CD8-positive, alpha-beta memory T cell (primary cell): ENCODE measurements at regions not wholly inside any gene's neighbourhood (a gene's known extent, or its start where the extent isn't known, plus 50 kb on each side); places are given as distances from the start of the nearest gene placed in this dataset.

Source experiments
- CTCF ChIA-PET: fragments of 350-600 bp; sonication (Branson Sonifier 250); formaldehyde crosslinking; loops from one replicate; lab custom pipeline; 2021; ENCODE audit warnings: antibody characterized with exemption; lab: Charles Lee
- POLR2A ChIA-PET: fragments of 350-600 bp; sonication (Branson Sonifier 250); formaldehyde crosslinking; loops from one replicate; lab custom pipeline; 2021; ENCODE audit warnings: antibody characterized with exemption; lab: Charles Lee
- DNase-seq, 5 donors: peaks; one replicate each; pipeline versions ENCODE4 v3.0.0 to v3.0.0-alpha.2; 2020 to 2022; ENCODE audit warnings: mixed read lengths in 1 of 5
- H3K27ac ChIP-seq: one replicate; pipeline ENCODE4 v1.7.0; 2013; ENCODE audit warnings: low read depth, mild to moderate bottlenecking, low read length, moderate library complexity
- H3K27me3 ChIP-seq: 2 replicates; pipeline ENCODE4 v1.7.0; 2013; ENCODE audit warnings: low read length, mild to moderate bottlenecking; ENCODE audit not compliant: insufficient read depth, poor library complexity, severe bottlenecking
- H3K36me3 ChIP-seq: 2 replicates; pipeline ENCODE4 v1.7.0; 2013; ENCODE audit warnings: mild to moderate bottlenecking, low read length, moderate library complexity; ENCODE audit not compliant: insufficient read depth
- H3K4me1 ChIP-seq: 2 replicates; pipeline ENCODE4 v1.7.0; 2013; ENCODE audit warnings: mild to moderate bottlenecking, low read length, moderate library complexity; ENCODE audit not compliant: insufficient read depth
- H3K4me3 ChIP-seq: 2 replicates; pipeline ENCODE4 v1.7.0; 2013; ENCODE audit warnings: mild to moderate bottlenecking, low read length
- H3K9me3 ChIP-seq: 2 replicates; pipeline ENCODE4 v1.7.0; 2013; ENCODE audit warnings: mild to moderate bottlenecking, low read length
- H3K27ac Mint-ChIP-seq, 8 donors: one replicate each; pipeline ENCODE4 v1.8.0; 2020 to 2021; ENCODE audit warnings: mixed read lengths in 8 of 8, mild to moderate bottlenecking in 6 of 8, inconsistent platforms in 3 of 8, moderate library complexity in 3 of 8
- H3K27me3 Mint-ChIP-seq, 2 donors: one replicate each; pipeline ENCODE4 v1.8.0; 2020 to 2021; ENCODE audit warnings: mixed read lengths in 2 of 2, mild to moderate bottlenecking in 1 of 2, moderate library complexity in 1 of 2
- H3K36me3 Mint-ChIP-seq, 3 donors: one replicate each; pipeline ENCODE4 v1.8.0; 2020 to 2021; ENCODE audit warnings: mixed read lengths in 3 of 3, inconsistent platforms in 1 of 3, mild to moderate bottlenecking in 1 of 3
- H3K4me1 Mint-ChIP-seq, 3 donors: one replicate each; pipeline ENCODE4 v1.8.0; 2020 to 2021; ENCODE audit warnings: mixed read lengths in 3 of 3, inconsistent platforms in 1 of 3, mild to moderate bottlenecking in 1 of 3
- H3K4me3 Mint-ChIP-seq, 7 donors: one replicate each; pipeline ENCODE4 v1.8.0; 2020 to 2021; ENCODE audit warnings: mixed read lengths in 7 of 7, mild to moderate bottlenecking in 6 of 7, moderate library complexity in 4 of 7, inconsistent platforms in 2 of 7
- H3K9me3 Mint-ChIP-seq, 5 donors: one replicate each; pipeline ENCODE4 v1.8.0; 2020 to 2022; ENCODE audit warnings: mixed read lengths in 5 of 5, mild to moderate bottlenecking in 3 of 5, moderate library complexity in 2 of 5, inconsistent platforms in 1 of 5

DNA sequence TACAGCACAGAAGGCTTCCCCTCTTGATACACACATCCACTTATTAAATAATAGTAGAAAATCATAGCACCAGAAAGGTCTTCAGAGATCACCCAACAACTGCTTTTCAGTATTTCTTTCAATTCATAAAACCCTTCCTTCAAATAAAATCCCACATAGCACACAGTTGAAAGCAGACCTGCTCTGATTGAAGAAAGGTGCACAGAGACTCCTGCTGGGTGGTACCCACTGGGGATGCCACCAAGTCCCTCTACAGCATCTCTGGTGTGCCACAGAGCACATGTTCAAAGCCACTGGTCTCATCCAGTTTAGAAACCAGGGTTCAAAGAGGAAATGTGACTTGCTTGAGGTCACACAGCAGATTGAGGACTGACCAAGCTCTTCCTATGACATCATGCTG, 427.5 kb downstream of the BCL11B start:
- Histone ChIP-seq H3K27me3 (no peaks in the 10 kb centered on the region), H3K4me1 (no peaks in the 10 kb centered on the region), H3K27ac (no peak overlapping the region), H3K4me3 (no peak overlapping the region), H3K9me3 (no peaks in the 10 kb centered on the region), H3K36me3 (no peaks in the 10 kb centered on the region)
- H3K4me1 Mint-ChIP-seq = peaks cover 5 to 11% (median 10%) of the 10 kb centered on the region in 3 donors
- ChIA-PET POLR2A (no interaction called here), CTCF (no interaction called here)
- H3K9me3 Mint-ChIP-seq = no peaks in the 10 kb centered on the region
- peak overlapping the region in 2 of 8 donors; percentile 48 to 61 for H3K27ac Mint-ChIP-seq
- H3K27me3 Mint-ChIP-seq = peaks cover 4 to 7% of the 10 kb centered on the region in 2 donors
- no peak for DNase-seq
- H3K4me3 Mint-ChIP-seq = no peak overlapping the region
- no peaks in the 10 kb centered on the region for H3K36me3 Mint-ChIP-seq

- CTCF ChIA-PET = no interaction called here
- Histone ChIP-seq H3K36me3 (no peaks in the 10 kb centered on the region), H3K9me3 (no peaks in the 10 kb centered on the region), H3K4me1 (no peaks in the 10 kb centered on the region), H3K27ac (no peak overlapping the region), H3K27me3 (no peaks in the 10 kb centered on the region), H3K4me3 (no peak overlapping the region)
- no peak overlapping the region for H3K27ac Mint-ChIP-seq
- no peaks in the 10 kb centered on the region for H3K9me3 Mint-ChIP-seq
- DNase-seq = no peak
- H3K36me3 Mint-ChIP-seq = no peaks in the 10 kb centered on the region
- peaks cover 5 to 11% (median 10%) of the 10 kb centered on the region in 3 donors for H3K4me1 Mint-ChIP-seq
- H3K4me3 Mint-ChIP-seq = no peak overlapping the region
- POLR2A ChIA-PET = interaction anchor here (0.7 kb wide), 1 partner anchor 171 kb away, joined by 5 read pairs; no protein-coding TSS in a partner anchor
- peaks cover 3 to 4% of the 10 kb centered on the region in 2 donors for H3K27me3 Mint-ChIP-seq
These were observed 424.2 kb downstream of the BCL11B start for GRCh38 chr14:98847521-98848468.

- no peak overlapping the region for H3K4me3 ChIP-seq
- DNase-seq = no peak
- Mint-ChIP-seq H3K9me3 (no peaks in the 10 kb centered on the region), H3K27ac (no peak overlapping the region), H3K36me3 (no peaks in the 10 kb centered on the region), H3K4me1 (no peaks in the 10 kb centered on the region), H3K4me3 (no peak overlapping the region), H3K27me3 (peaks cover 6 to 10% of the 10 kb centered on the region in 2 donors)
- POLR2A ChIA-PET = no interaction called here
- H3K27me3 ChIP-seq = no peaks in the 10 kb centered on the region
- CTCF ChIA-PET = no interaction called here
- H3K4me1 ChIP-seq = no peaks in the 10 kb centered on the region
- H3K27ac ChIP-seq = no peak overlapping the region
- H3K36me3 ChIP-seq = no peaks in the 10 kb centered on the region
- no peaks in the 10 kb centered on the region for H3K9me3 ChIP-seq
These were observed 418.8 kb downstream of the BCL11B start for GRCh38 chr14:98853063-98853729.

DNA sequence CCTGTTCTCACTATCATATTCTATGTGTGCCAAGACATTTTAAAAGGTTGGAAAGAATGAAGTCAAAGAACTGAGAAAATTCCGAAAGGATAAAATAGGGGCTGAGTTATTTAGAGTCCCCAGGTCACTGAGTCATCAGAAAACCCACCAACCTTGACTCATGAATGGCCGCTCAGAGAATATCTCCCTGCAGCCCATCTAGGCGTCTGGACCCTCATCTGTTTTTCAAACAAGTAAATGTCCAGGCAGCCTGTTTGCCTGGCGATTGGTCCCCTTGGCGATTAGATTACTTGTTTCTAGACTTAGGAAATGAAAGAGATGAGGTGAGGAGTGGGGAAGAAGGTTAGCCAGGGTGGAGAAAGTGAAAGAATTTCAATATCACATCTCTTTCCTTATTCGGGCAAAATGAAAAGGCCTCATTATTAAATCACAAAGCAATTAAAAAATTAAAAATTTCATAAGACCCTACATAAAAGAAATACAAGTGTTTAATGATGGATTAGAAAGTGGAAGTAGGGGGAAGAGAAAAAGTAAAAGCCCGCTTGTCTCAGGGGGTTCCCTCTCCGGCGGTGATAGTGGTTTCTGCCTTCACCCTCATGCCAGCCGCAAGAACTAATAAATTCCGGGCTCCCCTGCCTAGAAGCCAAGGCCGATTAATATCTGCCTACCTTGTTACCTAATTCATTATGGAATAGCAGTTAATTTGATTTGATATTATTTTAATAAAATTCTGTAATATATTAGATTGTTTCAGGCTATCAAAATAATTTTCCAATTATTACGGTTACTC, 415.9 kb downstream of the BCL11B start:
- H3K27me3 Mint-ChIP-seq = peaks cover 10 to 15% of the 10 kb centered on the region in 2 donors
- no peaks in the 10 kb centered on the region for H3K36me3 ChIP-seq
- no peaks in the 10 kb centered on the region for H3K9me3 ChIP-seq
- H3K27ac ChIP-seq = no peak overlapping the region
- no peak overlapping the region for H3K4me3 Mint-ChIP-seq
- DNase-seq = no peak
- CTCF ChIA-PET = interaction anchor here (1.4 kb wide), 1 partner anchor 11 kb away, joined by 3 read pairs; no protein-coding TSS in a partner anchor
- no peak overlapping the region for H3K27ac Mint-ChIP-seq
- no peaks in the 10 kb centered on the region for H3K4me1 ChIP-seq
- H3K4me3 ChIP-seq = no peak overlapping the region
- no peaks in the 10 kb centered on the region for H3K4me1 Mint-ChIP-seq
- POLR2A ChIA-PET = no interaction called here
- H3K9me3 Mint-ChIP-seq = no peaks in the 10 kb centered on the region
- H3K36me3 Mint-ChIP-seq = no peaks in the 10 kb centered on the region
- H3K27me3 ChIP-seq = no peaks in the 10 kb centered on the region

DNA sequence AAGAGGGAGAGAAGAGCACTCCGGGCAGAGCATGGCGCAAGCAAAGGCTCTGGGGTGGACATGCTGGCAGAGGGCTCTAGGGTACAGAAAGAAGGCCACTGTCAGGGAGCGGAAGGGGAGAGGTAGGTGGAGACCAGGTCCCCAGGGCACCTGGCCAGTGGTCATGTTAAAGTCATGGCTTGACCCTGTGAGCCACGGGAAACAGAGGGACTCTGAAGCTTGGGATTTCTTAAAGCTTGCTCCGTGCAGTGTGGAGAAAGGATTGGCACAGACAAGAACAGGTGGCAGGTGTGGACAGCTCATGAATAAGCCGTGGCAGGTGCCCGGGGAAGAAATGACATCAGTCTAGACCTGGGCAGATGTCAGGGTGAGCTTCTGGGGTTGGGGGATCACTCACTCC, 413.8 kb downstream of the BCL11B start:
- no peaks in the 10 kb centered on the region for H3K4me1 Mint-ChIP-seq
- no peak for DNase-seq
- no peaks in the 10 kb centered on the region for H3K9me3 Mint-ChIP-seq
- ChIA-PET CTCF (no interaction called here), POLR2A (no interaction called here)
- H3K27ac ChIP-seq = no peak overlapping the region
- H3K36me3 ChIP-seq = no peaks in the 10 kb centered on the region
- H3K4me3 Mint-ChIP-seq = no peak overlapping the region
- H3K36me3 Mint-ChIP-seq = no peaks in the 10 kb centered on the region
- no peaks in the 10 kb centered on the region for H3K4me1 ChIP-seq
- no peaks in the 10 kb centered on the region for H3K27me3 ChIP-seq
- H3K27me3 Mint-ChIP-seq = peaks cover 10 to 15% of the 10 kb centered on the region in 2 donors
- no peaks in the 10 kb centered on the region for H3K9me3 ChIP-seq
- no peak overlapping the region for H3K27ac Mint-ChIP-seq
- no peak overlapping the region for H3K4me3 ChIP-seq

DNA sequence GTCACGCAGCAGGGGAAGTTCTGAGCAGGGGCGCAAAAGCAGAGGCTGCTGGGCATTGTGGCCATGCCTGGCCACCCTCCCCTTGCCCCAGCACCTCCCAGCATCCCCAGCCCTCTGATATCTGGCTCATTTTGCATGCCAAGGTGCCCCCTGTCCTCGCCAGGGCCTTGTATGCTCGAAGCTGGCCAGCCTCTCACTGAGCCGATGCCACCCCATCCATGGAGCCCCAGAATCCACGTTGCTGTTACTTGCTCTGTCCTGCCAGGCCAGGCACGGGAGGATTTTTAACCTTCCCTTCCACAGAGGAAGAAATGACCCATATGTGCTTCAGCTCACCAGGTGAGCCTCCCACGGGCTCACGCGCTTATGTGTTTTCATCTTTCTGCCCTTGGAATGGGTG, 413.4 kb downstream of the BCL11B start:
- no peak overlapping the region for H3K4me3 Mint-ChIP-seq
- no peak overlapping the region for H3K27ac Mint-ChIP-seq
- H3K36me3 Mint-ChIP-seq = no peaks in the 10 kb centered on the region
- no peaks in the 10 kb centered on the region for H3K4me1 Mint-ChIP-seq
- H3K27me3 ChIP-seq = no peaks in the 10 kb centered on the region
- no peak overlapping the region for H3K4me3 ChIP-seq
- no peaks in the 10 kb centered on the region for H3K36me3 ChIP-seq
- H3K9me3 ChIP-seq = no peaks in the 10 kb centered on the region
- no peak overlapping the region for H3K27ac ChIP-seq
- H3K27me3 Mint-ChIP-seq = peaks cover 10 to 15% of the 10 kb centered on the region in 2 donors
- H3K9me3 Mint-ChIP-seq = no peaks in the 10 kb centered on the region
- POLR2A ChIA-PET = no interaction called here
- CTCF ChIA-PET = no interaction called here
- DNase-seq = no peak
- no peaks in the 10 kb centered on the region for H3K4me1 ChIP-seq

DNA sequence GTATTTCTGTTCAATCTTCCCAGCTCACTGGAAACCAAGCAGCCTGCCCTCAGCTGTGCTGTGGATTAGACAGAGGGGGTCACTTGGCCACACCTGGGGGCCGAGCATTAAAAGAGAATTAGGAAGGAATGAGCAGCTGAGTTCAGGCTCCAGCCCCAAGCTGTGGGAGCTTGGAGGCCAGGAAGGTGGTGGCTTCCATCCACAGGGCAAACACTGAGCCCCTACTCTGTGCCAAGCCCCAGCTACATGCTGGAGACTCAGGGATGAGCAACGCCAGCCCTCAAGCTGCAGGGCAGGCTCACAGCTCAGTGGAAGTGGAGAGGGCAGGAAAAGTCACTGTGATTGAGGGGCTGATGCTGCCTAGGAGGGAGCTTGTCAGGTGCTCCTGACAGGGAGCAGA, 412.7 kb downstream of the BCL11B start:
- Mint-ChIP-seq H3K4me3 (no peak overlapping the region), H3K27ac (peak overlapping the region in 1 of 8 donors; percentile 70), H3K27me3 (peaks cover 10 to 13% of the 10 kb centered on the region in 2 donors), H3K36me3 (no peaks in the 10 kb centered on the region), H3K9me3 (no peaks in the 10 kb centered on the region), H3K4me1 (no peaks in the 10 kb centered on the region)
- no peak overlapping the region for H3K27ac ChIP-seq
- H3K4me1 ChIP-seq = no peaks in the 10 kb centered on the region
- no peaks in the 10 kb centered on the region for H3K9me3 ChIP-seq
- no peaks in the 10 kb centered on the region for H3K36me3 ChIP-seq
- no peak for DNase-seq
- no peak overlapping the region for H3K4me3 ChIP-seq
- H3K27me3 ChIP-seq = no peaks in the 10 kb centered on the region
- CTCF ChIA-PET = no interaction called here
- POLR2A ChIA-PET = no interaction called here
